Spinal cord (tissue), 9 donors: ENCODE measurements at regions not wholly inside any gene's neighbourhood (a gene's known extent, or its start where the extent isn't known, plus 50 kb on each side); places are given as distances from the start of the nearest gene placed in this dataset.

Experiments used
- DNase-seq, 6 donors: peaks; one replicate each; pipeline versions ENCODE4 v3.0.0 to v3.0.0-alpha.2; 2013 to 2015; ENCODE audit warnings: low spot score in 6 of 6, low read depth in 4 of 6
- H3K27ac ChIP-seq: one replicate; pipeline ENCODE4 v1.5.1; 2013; ENCODE audit warnings: low read depth, low read length, control low read depth
- H3K27me3 ChIP-seq: one replicate; pipeline ENCODE4 v1.6.1; 2013; ENCODE audit warnings: low read length; ENCODE audit not compliant: control insufficient read depth, insufficient read depth
- H3K36me3 ChIP-seq: one replicate; pipeline ENCODE4 v1.6.1; 2013; ENCODE audit warnings: low read length; ENCODE audit not compliant: control insufficient read depth, insufficient read depth
- H3K4me1 ChIP-seq: one replicate; pipeline ENCODE4 v1.6.1; 2013; ENCODE audit warnings: low read length; ENCODE audit not compliant: control insufficient read depth, insufficient read depth
- H3K4me3 ChIP-seq: one replicate; pipeline ENCODE4 v1.5.1; 2013; ENCODE audit warnings: low read depth, low read length, control low read depth
- H3K9me3 ChIP-seq: one replicate; pipeline ENCODE4 v1.6.1; 2013; ENCODE audit warnings: low read length; ENCODE audit not compliant: control insufficient read depth, insufficient read depth
- WGBS: methylation state at CpG from one replicate; pipeline ENCODE4 v1.1.5; 2013; ENCODE audit warnings: missing lambda C conversion rate; ENCODE audit not compliant: insufficient coverage; 5-methylcytosine and 5-hydroxymethylcytosine counted together
- donor health status: healthy.

DNA sequence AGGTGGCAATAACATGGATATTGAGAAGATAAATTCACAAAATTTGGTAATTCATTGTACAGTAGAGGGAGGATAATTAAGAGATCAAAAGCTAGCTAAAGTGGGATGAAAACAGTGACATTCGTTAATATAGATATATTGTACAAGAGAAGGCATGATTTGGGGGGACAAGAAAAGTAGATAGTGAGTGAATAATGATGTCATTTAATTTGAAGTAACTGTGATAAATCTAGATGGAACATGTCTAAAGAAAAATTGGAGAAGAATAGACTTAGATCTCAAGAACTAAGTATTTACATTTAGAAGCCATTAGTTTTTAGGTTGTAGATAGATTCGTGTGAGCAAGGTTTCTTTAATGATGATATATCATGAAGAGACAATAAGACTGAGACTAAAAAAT is 594.0 kb upstream of the RGS18 start:
- Histone ChIP-seq H3K36me3 (no peaks in the 10 kb centered on the region), H3K4me1 (no peaks in the 10 kb centered on the region), H3K27me3 (no peaks in the 10 kb centered on the region), H3K9me3 (no peaks in the 10 kb centered on the region), H3K4me3 (no peak overlapping the region), H3K27ac (no peak overlapping the region)
- WGBS: no CpG with 5 or more reads among the region's 2 CpGs
- DNase-seq: no peak

DNA sequence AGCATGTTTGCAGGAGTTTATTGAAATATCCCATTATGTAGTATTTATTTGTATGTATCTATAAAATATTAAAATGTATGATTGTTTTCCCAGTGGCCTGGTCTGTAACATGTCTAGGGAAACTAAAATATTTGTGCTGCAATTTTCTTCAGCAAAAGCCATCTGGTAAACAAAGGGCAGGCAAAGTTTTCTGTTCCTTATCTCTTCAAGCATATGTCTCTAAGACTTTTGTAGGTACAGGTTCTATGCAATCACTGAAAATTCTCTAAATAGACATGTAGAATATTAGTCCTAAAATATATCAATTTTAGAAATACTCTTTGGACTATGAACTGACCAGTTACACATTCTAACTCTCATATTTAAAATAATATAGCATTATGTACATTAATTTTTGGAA is 585.8 kb upstream of the RGS18 start:
- DNase-seq: no peak
- no peaks in the 10 kb centered on the region for H3K9me3 ChIP-seq
- no peak overlapping the region for H3K27ac ChIP-seq
- H3K4me3 ChIP-seq: no peak overlapping the region
- H3K36me3 ChIP-seq: no peaks in the 10 kb centered on the region
- H3K4me1 ChIP-seq: no peaks in the 10 kb centered on the region
- H3K27me3 ChIP-seq: no peaks in the 10 kb centered on the region

DNA sequence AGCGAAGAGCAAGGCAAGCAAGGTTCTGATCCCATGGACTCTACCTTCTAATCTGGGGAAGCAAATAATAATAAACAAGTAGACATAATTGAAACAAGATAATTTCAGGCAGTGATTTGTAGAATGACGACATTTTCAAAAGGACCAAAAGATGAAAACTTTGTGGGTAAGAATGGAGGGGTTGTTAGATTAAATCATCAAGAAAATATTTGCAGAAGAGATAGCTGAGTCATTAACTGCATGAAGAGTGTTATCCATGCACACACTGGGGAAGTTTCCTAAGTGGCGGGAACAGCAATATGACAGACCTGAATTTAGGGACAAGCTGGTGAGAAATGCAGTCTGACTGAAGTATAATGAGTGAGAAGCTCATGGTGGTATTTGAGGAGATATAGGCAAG is 583.1 kb upstream of the RGS18 start:
- no peaks in the 10 kb centered on the region for H3K9me3 ChIP-seq
- no peak overlapping the region for H3K4me3 ChIP-seq
- no peaks in the 10 kb centered on the region for H3K27me3 ChIP-seq
- WGBS: 100% methylated on average over 1 of the region's 3 CpGs
- DNase-seq: no peak
- H3K36me3 ChIP-seq: no peaks in the 10 kb centered on the region
- H3K4me1 ChIP-seq: no peaks in the 10 kb centered on the region
- H3K27ac ChIP-seq: no peak overlapping the region

DNA sequence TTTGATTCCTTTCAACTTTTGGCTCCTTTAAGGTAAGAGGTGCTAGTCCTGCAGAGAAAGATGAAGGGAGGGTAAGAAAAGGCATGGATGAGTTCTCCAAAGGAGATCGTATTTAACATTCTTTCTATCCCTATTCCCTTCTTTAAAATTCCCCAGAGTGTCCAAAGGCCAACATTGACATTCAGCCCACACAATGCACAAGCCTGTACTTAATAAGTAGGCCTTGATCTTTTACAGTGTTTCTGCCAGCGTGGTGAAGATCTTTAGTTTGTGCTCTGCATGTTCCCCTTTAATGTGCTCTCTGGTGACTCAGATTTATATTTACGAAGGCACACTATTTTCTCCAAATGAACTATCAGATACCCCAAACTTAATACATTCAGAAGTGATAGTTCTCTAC is 582.5 kb upstream of the RGS18 start:
- Histone ChIP-seq H3K4me3 (no peak overlapping the region), H3K27ac (no peak overlapping the region), H3K27me3 (no peaks in the 10 kb centered on the region), H3K9me3 (no peaks in the 10 kb centered on the region), H3K4me1 (no peaks in the 10 kb centered on the region), H3K36me3 (no peaks in the 10 kb centered on the region)
- WGBS: no CpG with 5 or more reads among the region's 3 CpGs
- peak in 3 of 6 donors; percentile 5 to 47 (median 44) for DNase-seq

DNA sequence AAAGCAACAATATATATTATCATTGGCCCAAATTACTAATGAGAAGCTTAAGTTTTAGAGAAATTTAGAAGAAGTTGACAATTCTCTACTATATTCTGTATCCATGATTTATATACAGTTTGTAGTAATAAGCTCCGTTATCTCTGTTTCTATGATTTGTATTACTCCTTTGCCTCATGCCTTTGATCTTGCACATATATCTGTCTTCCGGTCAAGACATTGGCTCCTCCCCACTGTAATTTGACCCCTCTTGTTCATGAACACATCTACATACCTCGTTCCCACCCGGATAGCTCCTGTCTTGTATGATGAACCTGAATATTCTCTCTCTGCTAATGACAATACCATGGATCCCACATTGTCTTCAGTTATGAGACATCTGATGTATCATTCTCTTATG is 581.0 kb upstream of the RGS18 start:
- WGBS: 90% methylated on average over 3 of the region's 4 CpGs
- no peak for DNase-seq
- H3K27ac ChIP-seq: no peak overlapping the region
- no peaks in the 10 kb centered on the region for H3K9me3 ChIP-seq
- H3K27me3 ChIP-seq: no peaks in the 10 kb centered on the region
- no peaks in the 10 kb centered on the region for H3K4me1 ChIP-seq
- H3K4me3 ChIP-seq: no peak overlapping the region
- no peaks in the 10 kb centered on the region for H3K36me3 ChIP-seq

DNA sequence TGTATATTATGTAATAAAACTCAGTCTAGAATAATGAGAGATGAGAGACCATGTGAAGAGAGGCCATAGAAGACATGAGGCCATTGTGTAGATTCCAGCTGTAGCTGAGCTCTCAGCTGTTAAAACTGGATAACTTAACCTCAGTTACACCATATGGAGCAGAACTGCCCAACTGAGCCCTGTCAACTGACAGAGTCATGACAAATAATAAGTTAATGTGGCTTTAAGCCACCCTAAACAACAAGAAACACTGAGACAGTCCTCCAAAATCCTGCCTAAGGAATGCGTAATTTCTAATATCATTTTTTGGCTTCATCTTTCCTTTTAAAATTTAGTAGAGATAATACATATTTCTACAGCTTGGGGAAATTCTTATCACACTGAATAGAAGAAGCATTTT is 580.0 kb upstream of the RGS18 start:
- DNase-seq: no peak
- H3K36me3 ChIP-seq: no peaks in the 10 kb centered on the region
- H3K27me3 ChIP-seq: no peaks in the 10 kb centered on the region
- H3K4me3 ChIP-seq: no peak overlapping the region
- no peaks in the 10 kb centered on the region for H3K4me1 ChIP-seq
- WGBS: no CpG with 5 or more reads among the region's 1 CpG
- H3K27ac ChIP-seq: no peak overlapping the region
- H3K9me3 ChIP-seq: no peaks in the 10 kb centered on the region

DNA sequence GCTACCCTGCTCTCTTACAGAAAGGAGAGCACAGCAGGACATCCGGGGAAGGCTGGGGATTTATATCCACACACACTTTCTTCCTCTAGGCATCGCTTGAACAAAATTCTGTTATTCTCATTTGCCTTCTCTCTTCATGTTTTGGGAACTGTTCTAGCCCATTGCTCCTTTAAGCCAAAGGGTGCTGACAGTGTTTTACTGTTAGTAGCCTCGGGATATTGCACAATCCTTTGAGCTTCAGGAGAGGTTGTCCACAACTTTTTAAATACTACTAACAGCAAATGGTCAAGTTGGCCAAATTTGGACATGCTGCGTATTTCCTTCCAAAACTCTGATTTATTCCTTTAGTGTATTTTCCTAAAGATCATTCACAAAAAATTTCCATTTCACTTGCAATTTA is 579.2 kb upstream of the RGS18 start:
- no peaks in the 10 kb centered on the region for H3K4me1 ChIP-seq
- H3K9me3 ChIP-seq: no peaks in the 10 kb centered on the region
- H3K27ac ChIP-seq: no peak overlapping the region
- H3K27me3 ChIP-seq: no peaks in the 10 kb centered on the region
- no peaks in the 10 kb centered on the region for H3K36me3 ChIP-seq
- no peak overlapping the region for H3K4me3 ChIP-seq
- peak in 1 of 6 donors; percentile 12 for DNase-seq
- WGBS: 76% methylated on average over 2 of the region's 4 CpGs

DNA sequence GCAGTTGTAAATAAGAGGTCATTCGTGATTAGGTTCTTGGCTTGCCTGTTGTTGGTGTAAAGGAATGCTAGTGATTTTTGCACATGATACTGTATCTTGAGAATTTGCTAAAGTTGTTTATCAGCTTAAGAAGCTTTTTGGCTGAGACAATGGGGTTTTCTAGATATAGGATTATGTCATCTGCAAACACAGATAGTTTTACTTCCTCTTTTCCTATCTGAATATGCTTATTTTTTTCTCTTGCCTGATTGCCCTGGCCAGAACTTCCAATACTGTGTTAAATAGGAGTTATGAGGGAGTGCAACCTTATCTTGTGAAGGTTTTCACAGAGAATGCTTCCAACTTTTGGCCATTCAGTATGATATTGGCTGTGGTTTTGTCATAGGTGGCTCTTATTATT is 576.1 kb upstream of the RGS18 start:
- WGBS: no CpG with 5 or more reads among the region's 1 CpG
- DNase-seq: no peak
- H3K4me1 ChIP-seq: no peaks in the 10 kb centered on the region
- H3K36me3 ChIP-seq: no peaks in the 10 kb centered on the region
- H3K27ac ChIP-seq: no peak overlapping the region
- no peaks in the 10 kb centered on the region for H3K27me3 ChIP-seq
- H3K4me3 ChIP-seq: no peak overlapping the region
- H3K9me3 ChIP-seq: no peaks in the 10 kb centered on the region

DNA sequence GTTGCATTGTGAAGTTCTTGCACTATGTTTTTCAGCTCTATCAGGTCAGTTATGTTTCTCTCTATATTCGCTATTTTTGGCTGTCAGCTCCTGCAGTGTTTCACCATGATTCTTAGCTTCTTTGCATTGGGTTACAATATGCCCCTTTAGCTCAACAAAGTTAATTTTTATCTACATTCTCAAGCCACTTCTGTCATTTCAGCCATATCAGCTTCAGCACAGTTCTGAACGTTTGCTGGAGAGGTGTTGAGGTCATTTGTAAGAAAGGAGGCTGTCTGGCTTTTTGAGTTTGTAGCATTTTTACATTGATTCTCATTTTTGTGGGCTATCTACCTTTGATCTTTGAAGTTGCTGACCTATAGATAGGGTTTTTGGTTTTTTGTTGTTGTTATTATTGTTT is 573.2 kb upstream of the RGS18 start:
- H3K9me3 ChIP-seq: no peaks in the 10 kb centered on the region
- 100% methylated on average over 1 of the region's 2 CpGs for WGBS
- H3K4me3 ChIP-seq: no peak overlapping the region

DNA sequence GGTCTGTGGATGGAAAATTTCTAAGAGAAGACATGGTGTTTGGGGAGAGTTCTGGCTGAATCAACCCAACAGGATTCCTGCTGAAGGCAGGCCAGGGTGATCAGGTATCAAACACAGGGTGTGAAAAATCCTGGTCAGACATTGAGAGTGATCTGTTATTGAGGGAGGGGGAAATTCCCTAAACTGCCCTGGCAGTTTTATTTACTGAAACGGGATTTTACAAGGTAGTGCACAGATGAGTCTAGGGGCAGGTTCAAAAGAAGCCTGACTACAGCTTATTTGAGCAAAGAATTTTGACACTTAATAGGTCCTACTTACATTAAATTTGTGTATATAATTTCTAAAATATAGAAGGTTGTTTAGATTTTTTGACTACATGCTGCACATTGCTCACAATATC is 569.4 kb upstream of the RGS18 start:
- no peak for DNase-seq
- WGBS: no CpG with 5 or more reads among the region's 1 CpG
- H3K9me3 ChIP-seq: no peaks in the 10 kb centered on the region
- no peaks in the 10 kb centered on the region for H3K36me3 ChIP-seq
- no peaks in the 10 kb centered on the region for H3K4me1 ChIP-seq
- no peak overlapping the region for H3K4me3 ChIP-seq
- no peaks in the 10 kb centered on the region for H3K27me3 ChIP-seq
- no peak overlapping the region for H3K27ac ChIP-seq

More for the DNA sequence above, 573.2 kb upstream of the RGS18 start:
- Histone ChIP-seq H3K4me1 (no peaks in the 10 kb centered on the region), H3K27me3 (no peaks in the 10 kb centered on the region), H3K27ac (no peak overlapping the region), H3K36me3 (no peaks in the 10 kb centered on the region)
- DNase-seq: no peak
